D721Med (cell line): ENCODE measurements at regions not wholly inside any gene's neighbourhood (a gene's known extent, or its start where the extent isn't known, plus 50 kb on each side); places are given as distances from the start of the nearest gene placed in this dataset.

ENCODE experiments used
- DNase-seq: peaks from one replicate; pipeline ENCODE4 v3.0.0; 2011; ENCODE audit warnings: low spot score; ENCODE audit not compliant: insufficient read length
- FAIRE-seq: peaks from 2 replicates; lab custom pipeline; 2011; peaks lifted over from hg19 to GRCh38; lab: Jason Lieb, UNC
- CTCF ChIP-seq: IDR thresholded peaks from 2 replicates; pipeline ENCODE4 v1.5.1; 2012; ENCODE audit warnings: mild to moderate bottlenecking, control low read depth; ENCODE audit not compliant: insufficient read depth; ENCODE audit errors: missing control alignments

GRCh38 chr7:145692237-145692950 is 424.2 kb upstream of the CNTNAP2 start:
- TF ChIP-seq CTCF: no peak
- no peak for DNase-seq
- FAIRE-seq: no peak

DNA sequence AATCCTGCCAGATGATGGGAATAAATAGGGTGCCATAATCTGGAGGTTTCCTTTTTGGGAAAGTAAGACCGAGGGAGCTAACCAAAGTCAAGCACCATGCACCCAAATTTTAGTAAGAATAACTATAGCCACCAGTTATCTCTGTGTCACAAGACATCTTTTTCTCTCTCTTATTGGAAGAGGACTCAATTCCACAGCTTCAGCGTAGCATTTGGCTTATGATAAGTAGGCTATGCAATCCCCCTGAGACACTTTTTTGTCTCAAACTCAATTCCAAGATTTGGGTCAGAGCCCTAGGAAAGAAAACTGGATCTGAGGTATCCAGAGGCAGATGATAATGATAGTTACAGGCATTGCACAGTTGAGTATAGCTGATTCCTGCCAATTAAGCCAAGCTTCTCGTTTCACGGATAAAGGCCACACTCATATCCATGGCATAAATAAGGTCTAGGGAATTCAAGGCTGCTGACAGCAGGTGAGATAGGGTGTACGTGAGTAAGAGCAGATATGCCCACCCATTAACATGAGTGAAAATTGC is 425.2 kb upstream of the CNTNAP2 start:
- FAIRE-seq: no peak
- TF ChIP-seq CTCF: no peak

GRCh38 chr7:145681646-145682045 is 435.0 kb upstream of the CNTNAP2 start:
- TF ChIP-seq CTCF: no peak
- FAIRE-seq: no peak
- no peak for DNase-seq

More for the DNA sequence above, 425.2 kb upstream of the CNTNAP2 start:
- DNase-seq: no peak

DNA sequence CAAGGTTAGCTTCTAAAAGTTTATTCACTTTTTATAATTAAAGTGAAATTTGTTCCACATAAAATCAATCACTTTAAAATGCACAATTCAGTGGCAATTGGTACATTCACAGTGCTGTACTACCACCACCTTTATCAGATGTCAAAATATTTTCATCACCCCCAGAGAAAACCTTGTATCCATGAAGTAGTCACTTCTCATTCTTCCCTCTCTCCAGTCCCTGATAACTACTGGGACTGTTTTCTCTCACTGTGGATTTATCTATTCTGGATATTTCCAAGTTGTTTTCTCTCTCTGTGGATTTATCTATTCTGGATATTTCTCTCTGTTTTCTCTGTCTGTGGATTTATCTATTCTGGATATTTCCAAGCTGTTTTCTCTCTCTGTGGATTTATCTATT is 435.4 kb upstream of the CNTNAP2 start:
- DNase-seq (no peak), FAIRE-seq (no peak)
- TF ChIP-seq CTCF: no peak

DNA sequence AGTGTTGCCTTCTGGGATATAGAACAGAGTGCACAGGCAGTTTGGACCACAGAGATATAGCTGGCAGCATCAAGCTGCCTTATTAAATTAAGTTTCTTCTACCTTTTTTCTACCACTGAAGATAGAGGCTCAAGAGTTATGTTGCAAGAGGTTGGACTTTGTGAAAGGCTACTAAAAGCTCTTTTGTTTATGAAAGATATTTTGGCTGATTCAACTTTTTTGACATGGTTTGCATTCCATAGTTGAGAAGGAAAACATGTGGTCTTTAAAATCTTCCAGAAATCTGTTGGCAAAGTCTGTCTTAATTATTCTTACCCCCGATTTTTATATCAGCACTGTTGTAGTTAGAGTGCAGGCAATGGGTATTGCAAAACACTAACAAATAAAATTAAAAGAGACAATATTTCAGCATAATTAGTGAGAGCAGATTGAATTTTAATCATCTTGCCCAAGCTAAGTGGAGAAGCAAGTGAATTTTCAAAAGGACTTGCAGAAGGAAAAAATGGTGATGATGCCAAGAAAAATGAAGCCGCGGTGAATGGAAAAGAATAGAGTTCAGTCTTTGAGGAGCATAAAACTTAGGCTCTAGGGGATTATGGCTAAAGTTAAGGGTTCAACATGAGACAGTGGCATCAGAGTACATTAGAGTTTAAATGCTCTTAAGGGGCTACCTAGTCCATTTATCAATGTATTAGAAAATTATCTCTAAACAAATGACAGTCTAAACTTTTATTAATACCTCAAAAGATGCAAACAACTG is 450.9 kb upstream of the CNTNAP2 start:
- TF ChIP-seq CTCF: no peak
- FAIRE-seq (no peak), DNase-seq (no peak)

GRCh38 chr7:145655666-145656065 is 460.9 kb upstream of the CNTNAP2 start:
- DNase-seq (no peak), FAIRE-seq (no peak)
- no peak for TF ChIP-seq CTCF
